HepG2 (cell line): ENCODE measurements at regions not wholly inside any gene's neighbourhood (a gene's known extent, or its start where the extent isn't known, plus 50 kb on each side); places are given as distances from the start of the nearest gene placed in this dataset.

Experiments used
- ATAC-seq: fragments of 200-7000 bp; cut with Tn5 transposase; 3 replicates; pipeline ENCODE4 v1.9.1; 2020; ENCODE audit warnings: mild to moderate bottlenecking, moderate library complexity
- BruUV-seq: library from RNA; stranded (reverse); fragments of 400-500 nt; replicated peaks from 2 replicates; lab custom pipeline; 2021; lab: Mats Ljungman, UMichigan
- CTCF ChIA-PET: fragments of 300-600 bp; formaldehyde crosslinking; extraction: SDS; loops from one replicate; lab custom pipeline; 2021; ENCODE audit warnings: low total read pairs, inconsistent platforms, low intra/inter-chr PET ratio; lab: Yijun Ruan, JAX
- POLR2A ChIA-PET: fragments of 350-600 bp; sonication (Branson Sonifier 250); formaldehyde crosslinking; loops from one replicate; lab custom pipeline; 2020; ENCODE audit warnings: antibody characterized with exemption, inconsistent platforms; lab: Yijun Ruan, JAX
- DNase-seq: peaks from one replicate; pipeline ENCODE4 v3.0.0-alpha.2; 2015; ENCODE audit warnings: low spot score
- FAIRE-seq: peaks from 3 replicates; lab custom pipeline; 2011; peaks lifted over from hg19 to GRCh38; lab: Jason Lieb, UNC
- H2AFZ ChIP-seq: one replicate; pipeline ENCODE4 v1.6.1; 2011; ENCODE audit warnings: low read length, inconsistent platforms
- H3K27ac ChIP-seq: fragments of 300-600 bp; 3 replicates; pipeline ENCODE4 v1.8.0; 2011; ENCODE audit warnings: mixed run types, mild to moderate bottlenecking, mixed read lengths, low read length, inconsistent platforms; ENCODE audit not compliant: insufficient read depth; ENCODE audit errors: extremely low read length
- H3K27me3 ChIP-seq, 2 experiments: fragments of 200-600 bp in 1 of 2; 2 replicates in 1 of 2; 3 replicates in 1 of 2; pipeline versions ENCODE4 v1.6.0 to v1.8.0; 2011; ENCODE audit warnings: low read length in 2 of 2, mild to moderate bottlenecking in 2 of 2, moderate library complexity in 2 of 2, inconsistent platforms in 1 of 2; ENCODE audit not compliant: insufficient read depth in 2 of 2, control insufficient read depth in 1 of 2
- H3K36me3 ChIP-seq, 2 experiments: fragments of 200-600 bp in 1 of 2; replicated peaks in 1 of 2; 2 replicates in 1 of 2; 3 replicates in 1 of 2; pipeline versions ENCODE4 v1.5.1 to v1.8.0; 2011; ENCODE audit warnings: low read length in 2 of 2, inconsistent platforms in 1 of 2; ENCODE audit not compliant: insufficient read depth in 2 of 2, control insufficient read depth in 1 of 2
- H3K4me1 ChIP-seq: 2 replicates; pipeline ENCODE4 v1.5.1; 2012; ENCODE audit warnings: low read length, inconsistent platforms; ENCODE audit not compliant: insufficient read depth
- H3K4me2 ChIP-seq: 2 replicates; pipeline ENCODE4 v1.6.0; 2011; ENCODE audit warnings: low read depth, low read length, inconsistent platforms
- H3K4me3 ChIP-seq, 3 experiments: fragments of 200-600 bp in 1 of 3; sonication (generic), shearing (Covaris generic) in 1 of 3; replicated peaks in 1 of 3; 2 replicates each; pipeline ENCODE4 v1.5.1; 2011 to 2016; ENCODE audit warnings: low read length in 3 of 3, inconsistent platforms in 2 of 3, low read depth in 2 of 3, mild to moderate bottlenecking in 2 of 3, control low read depth in 1 of 3, mixed read lengths in 1 of 3; ENCODE audit not compliant: insufficient read depth in 1 of 3
- H3K79me2 ChIP-seq: one replicate; pipeline ENCODE4 v1.6.1; 2011; ENCODE audit warnings: low read length, inconsistent platforms; ENCODE audit not compliant: insufficient read depth
- H3K9ac ChIP-seq: 2 replicates; pipeline ENCODE4 v1.6.0; 2011; ENCODE audit warnings: mild to moderate bottlenecking, low read depth, low read length, inconsistent platforms; ENCODE audit not compliant: insufficient read depth
- H3K9me3 ChIP-seq: 2 replicates; pipeline ENCODE4 v1.5.1; 2012; ENCODE audit warnings: mild to moderate bottlenecking, low read length
- H4K20me1 ChIP-seq: 2 replicates; pipeline ENCODE4 v1.6.0; 2011; ENCODE audit warnings: inconsistent platforms, mild to moderate bottlenecking, low read length, moderate library complexity; ENCODE audit not compliant: insufficient read depth
- GTF2F1 ChIP-seq: fragments of 150-350 bp; IDR thresholded peaks from 2 replicates; pipeline ENCODE4 v1.6.1; 2014; ENCODE audit warnings: low read length
- HMGXB4 ChIP-seq, 2 experiments: sonication (generic) in 1 of 2; formaldehyde crosslinking in 1 of 2; IDR thresholded peaks; 2 replicates each; pipeline versions ENCODE4 v1.4.0 to v1.6.1; 2018 to 2020; ENCODE audit warnings: missing genetic modification reagents in 2 of 2, borderline replicate concordance in 1 of 2, low read depth in 1 of 2, mild to moderate bottlenecking in 1 of 2, missing biosample characterization in 1 of 2
- JUNB ChIP-seq: sonication (generic); formaldehyde crosslinking; IDR thresholded peaks from 2 replicates; pipeline ENCODE4 v1.8.0; 2022; ENCODE audit warnings: missing genetic modification reagents, mild to moderate bottlenecking, borderline replicate concordance
- NR0B2 ChIP-seq: sonication (generic); formaldehyde crosslinking; IDR thresholded peaks from 2 replicates; pipeline ENCODE4 v1.4.0; 2020; ENCODE audit warnings: mild to moderate bottlenecking, missing genetic modification reagents
- PHF20 ChIP-seq: sonication (generic); formaldehyde crosslinking; IDR thresholded peaks from 2 replicates; pipeline ENCODE4 v1.5.0; 2020; ENCODE audit warnings: mild to moderate bottlenecking, missing genetic modification reagents
- SALL2 ChIP-seq: sonication (generic); formaldehyde crosslinking; IDR thresholded peaks from 2 replicates; pipeline ENCODE4 v1.8.1; 2023; ENCODE audit warnings: mild to moderate bottlenecking, missing genetic modification reagents, inconsistent platforms
- SRSF4 ChIP-seq: fragments of 200-400 bp; formaldehyde crosslinking; IDR thresholded peaks from one replicate; pipeline ENCODE4 v1.6.1; 2018; ENCODE audit warnings: mild to moderate bottlenecking, low read depth, low read length, moderate library complexity; ENCODE audit not compliant: poor library complexity, severe bottlenecking
- STAT5B ChIP-seq: sonication (generic); formaldehyde crosslinking; IDR thresholded peaks from 2 replicates; pipeline ENCODE4 v1.4.0; 2020; ENCODE audit warnings: missing genetic modification reagents
- TGIF2 ChIP-seq: IDR thresholded peaks from 2 replicates; pipeline ENCODE4 v1.6.1; 2016; ENCODE audit warnings: control low read depth, missing compliant biosample characterization
- ZBTB1 ChIP-seq: sonication (generic); formaldehyde crosslinking; IDR thresholded peaks from 2 replicates; pipeline ENCODE4 v1.4.0; 2020; ENCODE audit warnings: missing genetic modification reagents, borderline replicate concordance
- ZBTB46 ChIP-seq: sonication (generic); formaldehyde crosslinking; IDR thresholded peaks from 2 replicates; pipeline ENCODE4 v1.4.0; 2020; ENCODE audit warnings: mild to moderate bottlenecking, missing genetic modification reagents, borderline replicate concordance
- ZNF232 ChIP-seq: sonication (generic); formaldehyde crosslinking; IDR thresholded peaks from 2 replicates; pipeline ENCODE4 v1.4.0; 2020; ENCODE audit warnings: missing genetic modification reagents, borderline replicate concordance
- ZNF331 ChIP-seq: sonication (generic); formaldehyde crosslinking; IDR thresholded peaks from 2 replicates; pipeline ENCODE4 v1.4.0; 2020; ENCODE audit warnings: missing genetic modification reagents
- ZNF691 ChIP-seq: sonication (generic); formaldehyde crosslinking; IDR thresholded peaks from 2 replicates; pipeline ENCODE4 v1.4.0; 2020; ENCODE audit warnings: missing genetic modification reagents, low read depth, mild to moderate bottlenecking, borderline replicate concordance
- ZNF768 ChIP-seq: sonication (generic); formaldehyde crosslinking; IDR thresholded peaks from 2 replicates; pipeline ENCODE4 v1.4.0; 2020; ENCODE audit warnings: missing genetic modification reagents
- in situ Hi-C: cut with HindIII; loops from 2 replicates; pipeline ENCODE4 v1.10.0; 2017; ENCODE audit warnings: low pct_unique_long_range_greater_than_20kb; ENCODE audit not compliant: extremely low pct_ligation_motif_present
- intact Hi-C: fragments of 100-400 bp; cut with micrococcal nuclease; formaldehyde crosslinking; loops from one replicate; pipeline ENCODE4 v1.10.0; 2022; ENCODE audit not compliant: unreplicated experiment

- no peaks in the 10 kb centered on the region for H3K27me3 ChIP-seq
- no peaks in the 10 kb centered on the region; the same call in none of the 2 replicates for H3K9me3 ChIP-seq
- intact Hi-C loops (no loop called here), in situ Hi-C loops (no loop called here)
- H3K4me1 ChIP-seq, result no peaks in the 10 kb centered on the region
- H3K4me2 ChIP-seq, result no peak overlapping the region
- ChIA-PET POLR2A (no interaction called here), CTCF (no interaction called here)
- H3K27ac ChIP-seq, result no peak overlapping the region
- no peak overlapping the region for H2AFZ ChIP-seq
- no TSS peak for BruUV-seq
- no peaks in the 10 kb centered on the region for H4K20me1 ChIP-seq
- H3K4me3 ChIP-seq, result no peak overlapping the region
- no peak for TF ChIP-seq HMGXB4 (CRISPR knock-in tag; IDR thresholded peaks at IDR 0.05; ENCODE audit: borderline replicate concordance in 1 of 2, low read depth in 1 of 2)
- no peak for TF ChIP-seq ZNF691 (CRISPR knock-in tag)
- no peak for TF ChIP-seq TGIF2 (CRISPR knock-in tag)
- TF ChIP-seq NR0B2 (CRISPR knock-in tag), result no peak
- no peak for TF ChIP-seq ZBTB1 (CRISPR knock-in tag)
- TF ChIP-seq ZNF331 (CRISPR knock-in tag), result no peak
- TF ChIP-seq STAT5B (CRISPR knock-in tag), result no peak
- no peak for TF ChIP-seq PHF20 (CRISPR knock-in tag)
- no peak for TF ChIP-seq GTF2F1
- TF ChIP-seq ZNF232 (CRISPR knock-in tag), result no peak
- no peak for TF ChIP-seq SALL2 (CRISPR knock-in tag)
- no peak for TF ChIP-seq ZBTB46 (CRISPR knock-in tag)
- no peak for TF ChIP-seq ZNF768 (CRISPR knock-in tag)
- no peak for TF ChIP-seq SRSF4
- no peak for TF ChIP-seq JUNB (CRISPR knock-in tag)
- DNase-seq, result no peak
- H3K79me2 ChIP-seq, result no peaks in the 10 kb centered on the region
- H3K9ac ChIP-seq, result no peak overlapping the region
- no peak for ATAC-seq
- FAIRE-seq, result no peak
- H3K36me3 ChIP-seq, result no peaks in the 10 kb centered on the region
Observed at GRCh38 chr13:80584306-80584705, 243.4 kb upstream of the SPRY2 start.
